ENCODE measurements at regions not wholly inside any gene's neighbourhood (a gene's known extent, or its start where the extent isn't known, plus 50 kb on each side); places are given as distances from the start of the nearest gene placed in this dataset.

DNA sequence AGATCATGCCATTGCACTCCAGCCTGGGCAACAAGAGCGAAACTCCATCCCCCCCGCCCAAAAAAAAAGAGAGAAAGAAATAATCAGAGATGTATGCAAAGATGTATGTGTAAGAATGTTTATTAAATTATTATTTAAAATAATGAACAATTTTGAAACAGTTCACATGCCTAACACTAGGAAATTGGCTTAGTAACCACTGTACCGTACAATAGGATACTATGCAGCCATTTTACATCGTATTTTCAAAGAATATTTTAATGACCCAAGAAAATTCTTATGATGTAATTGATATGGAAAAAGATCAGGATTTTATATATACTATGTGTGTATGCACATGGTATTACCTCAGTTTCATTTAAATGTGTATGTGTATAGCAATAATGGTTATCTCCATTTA is 190.5 kb downstream of the ZFP36L2 start (continued):
- TF ChIP-seq SMC3 (IDR thresholded peaks at IDR 0.05; ENCODE audit: borderline replicate concordance, low read length) (no peak), SUPT20H (IDR thresholded peaks at IDR 0.05; ENCODE audit: borderline replicate concordance, control insufficient read depth, low read depth, low read length) (no peak)

DNA sequence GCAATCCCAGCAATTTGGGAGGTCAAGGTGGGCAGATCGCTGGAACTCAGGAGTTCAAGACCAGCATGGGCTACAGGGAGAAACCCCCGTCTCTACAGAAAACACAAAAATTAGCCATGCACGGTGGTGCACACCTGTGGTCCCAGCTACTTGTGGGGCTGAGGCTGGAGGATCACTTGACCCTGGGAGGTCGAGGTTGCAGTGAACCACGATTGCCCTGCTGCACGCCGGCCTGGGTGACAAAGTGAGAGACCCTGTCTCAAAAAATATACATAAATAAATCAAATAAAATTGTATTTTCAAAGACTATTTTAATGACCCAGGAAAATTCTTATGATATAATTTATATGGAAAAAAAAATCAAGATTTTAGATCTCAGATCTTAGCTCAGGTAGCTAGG is 191.5 kb downstream of the ZFP36L2 start:
- H3K79me2 ChIP-seq (ENCODE audit: control insufficient read depth, insufficient read depth, low read length) = no peaks in the 10 kb centered on the region
- H3K9me3 ChIP-seq (replicated peaks; ENCODE audit: control insufficient read depth, insufficient read depth, low read length) = no peaks in the 10 kb centered on the region
- in situ Hi-C loops (cut with MboI) (no loop called here), intact Hi-C loops (cut with micrococcal nuclease; ENCODE audit: unreplicated experiment) (no loop called here)
- no peaks in the 10 kb centered on the region for H4K20me1 ChIP-seq (ENCODE audit: control insufficient read depth, insufficient read depth)
- no peak overlapping the region for H3K4me2 ChIP-seq (ENCODE audit: control insufficient read depth, insufficient read depth)
- H2AFZ ChIP-seq (ENCODE audit: control insufficient read depth, low read depth, low read length) = no peak overlapping the region
- ATAC-seq (no peak), DNase-seq (ENCODE audit: low read depth, low spot score) (no peak), FAIRE-seq (no peak)
- no peaks in the 10 kb centered on the region for H3K4me1 ChIP-seq (ENCODE audit: control insufficient read depth, insufficient read depth, low read length)
- no TSS peak for BruUV-seq (replicated peaks)
- ChIA-PET SMC1A (ENCODE audit: uncharacterized antibody, unreplicated experiment) (no interaction called here), POLR2A (no interaction called here), CTCF (no interaction called here), RAD21 (ENCODE audit: unreplicated experiment) (no interaction called here)
- no peaks in the 10 kb centered on the region; a peak in 1 of 4 replicates for H3K27me3 ChIP-seq (replicated peaks in 1 of 2; ENCODE audit: control insufficient read depth in 2 of 2, insufficient read depth in 2 of 2, low read length in 1 of 2)
- no peaks in the 10 kb centered on the region for H3K36me3 ChIP-seq (ENCODE audit: control insufficient read depth in 2 of 2, insufficient read depth in 2 of 2, low read length in 1 of 2)
- no peak overlapping the region for H3K27ac ChIP-seq (ENCODE audit: control insufficient read depth, insufficient read depth)
- H3K9ac ChIP-seq (ENCODE audit: control insufficient read depth, insufficient read depth, low read length) = no peak overlapping the region
- WGBS (ENCODE audit: insufficient coverage, insufficient replicate concordance, low lambda C conversion rate, missing lambda C conversion rate) = 24% methylated on average over 7 of the region's 7 CpGs
- H3K4me3 ChIP-seq = no peak overlapping the region
- TF ChIP-seq DPF2 (IDR thresholded peaks at IDR 0.05) (no peak), CHD1 (IDR thresholded peaks at IDR 0.05; ENCODE audit: low read depth, low read length) (no peak), NR2F1 (conservative IDR thresholded peaks at IDR 0.05) (no peak), YY1 (IDR thresholded peaks at IDR 0.05; ENCODE audit: low read depth, low read length) (no peak), ZNF384 (IDR thresholded peaks at IDR 0.05; ENCODE audit: borderline replicate concordance, low read depth, low read length) (no peak), TCF7 (IDR thresholded peaks at IDR 0.05; ENCODE audit: borderline replicate concordance) (no peak), EZH2 (IDR thresholded peaks at IDR 0.05; ENCODE audit: borderline replicate concordance, control insufficient read depth, low read depth, low read length) (no peak), SP1 (IDR thresholded peaks at IDR 0.05; ENCODE audit: low read depth, low read length) (no peak), BRCA1 (IDR thresholded peaks at IDR 0.05; ENCODE audit: low read depth, low read length) (no peak), RELA (IDR thresholded peaks at IDR 0.05; ENCODE audit: borderline replicate concordance, partially characterized antibody) (no peak)
- TF ChIP-seq, protein P1, sequence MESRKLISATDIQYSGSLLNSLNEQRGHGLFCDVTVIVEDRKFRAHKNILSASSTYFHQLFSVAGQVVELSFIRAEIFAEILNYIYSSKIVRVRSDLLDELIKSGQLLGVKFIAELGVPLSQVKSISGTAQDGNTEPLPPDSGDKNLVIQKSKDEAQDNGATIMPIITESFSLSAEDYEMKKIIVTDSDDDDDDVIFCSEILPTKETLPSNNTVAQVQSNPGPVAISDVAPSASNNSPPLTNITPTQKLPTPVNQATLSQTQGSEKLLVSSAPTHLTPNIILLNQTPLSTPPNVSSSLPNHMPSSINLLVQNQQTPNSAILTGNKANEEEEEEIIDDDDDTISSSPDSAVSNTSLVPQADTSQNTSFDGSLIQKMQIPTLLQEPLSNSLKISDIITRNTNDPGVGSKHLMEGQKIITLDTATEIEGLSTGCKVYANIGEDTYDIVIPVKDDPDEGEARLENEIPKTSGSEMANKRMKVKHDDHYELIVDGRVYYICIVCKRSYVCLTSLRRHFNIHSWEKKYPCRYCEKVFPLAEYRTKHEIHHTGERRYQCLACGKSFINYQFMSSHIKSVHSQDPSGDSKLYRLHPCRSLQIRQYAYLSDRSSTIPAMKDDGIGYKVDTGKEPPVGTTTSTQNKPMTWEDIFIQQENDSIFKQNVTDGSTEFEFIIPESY (IDR thresholded peaks at IDR 0.05) = no peak
- TF ChIP-seq, protein P2, sequence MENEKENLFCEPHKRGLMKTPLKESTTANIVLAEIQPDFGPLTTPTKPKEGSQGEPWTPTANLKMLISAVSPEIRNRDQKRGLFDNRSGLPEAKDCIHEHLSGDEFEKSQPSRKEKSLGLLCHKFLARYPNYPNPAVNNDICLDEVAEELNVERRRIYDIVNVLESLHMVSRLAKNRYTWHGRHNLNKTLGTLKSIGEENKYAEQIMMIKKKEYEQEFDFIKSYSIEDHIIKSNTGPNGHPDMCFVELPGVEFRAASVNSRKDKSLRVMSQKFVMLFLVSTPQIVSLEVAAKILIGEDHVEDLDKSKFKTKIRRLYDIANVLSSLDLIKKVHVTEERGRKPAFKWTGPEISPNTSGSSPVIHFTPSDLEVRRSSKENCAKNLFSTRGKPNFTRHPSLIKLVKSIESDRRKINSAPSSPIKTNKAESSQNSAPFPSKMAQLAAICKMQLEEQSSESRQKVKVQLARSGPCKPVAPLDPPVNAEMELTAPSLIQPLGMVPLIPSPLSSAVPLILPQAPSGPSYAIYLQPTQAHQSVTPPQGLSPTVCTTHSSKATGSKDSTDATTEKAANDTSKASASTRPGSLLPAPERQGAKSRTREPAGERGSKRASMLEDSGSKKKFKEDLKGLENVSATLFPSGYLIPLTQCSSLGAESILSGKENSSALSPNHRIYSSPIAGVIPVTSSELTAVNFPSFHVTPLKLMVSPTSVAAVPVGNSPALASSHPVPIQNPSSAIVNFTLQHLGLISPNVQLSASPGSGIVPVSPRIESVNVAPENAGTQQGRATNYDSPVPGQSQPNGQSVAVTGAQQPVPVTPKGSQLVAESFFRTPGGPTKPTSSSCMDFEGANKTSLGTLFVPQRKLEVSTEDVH (IDR thresholded peaks at IDR 0.05; ENCODE audit: low read depth, partially characterized antibody) = no peak
- TF ChIP-seq, protein P3, sequence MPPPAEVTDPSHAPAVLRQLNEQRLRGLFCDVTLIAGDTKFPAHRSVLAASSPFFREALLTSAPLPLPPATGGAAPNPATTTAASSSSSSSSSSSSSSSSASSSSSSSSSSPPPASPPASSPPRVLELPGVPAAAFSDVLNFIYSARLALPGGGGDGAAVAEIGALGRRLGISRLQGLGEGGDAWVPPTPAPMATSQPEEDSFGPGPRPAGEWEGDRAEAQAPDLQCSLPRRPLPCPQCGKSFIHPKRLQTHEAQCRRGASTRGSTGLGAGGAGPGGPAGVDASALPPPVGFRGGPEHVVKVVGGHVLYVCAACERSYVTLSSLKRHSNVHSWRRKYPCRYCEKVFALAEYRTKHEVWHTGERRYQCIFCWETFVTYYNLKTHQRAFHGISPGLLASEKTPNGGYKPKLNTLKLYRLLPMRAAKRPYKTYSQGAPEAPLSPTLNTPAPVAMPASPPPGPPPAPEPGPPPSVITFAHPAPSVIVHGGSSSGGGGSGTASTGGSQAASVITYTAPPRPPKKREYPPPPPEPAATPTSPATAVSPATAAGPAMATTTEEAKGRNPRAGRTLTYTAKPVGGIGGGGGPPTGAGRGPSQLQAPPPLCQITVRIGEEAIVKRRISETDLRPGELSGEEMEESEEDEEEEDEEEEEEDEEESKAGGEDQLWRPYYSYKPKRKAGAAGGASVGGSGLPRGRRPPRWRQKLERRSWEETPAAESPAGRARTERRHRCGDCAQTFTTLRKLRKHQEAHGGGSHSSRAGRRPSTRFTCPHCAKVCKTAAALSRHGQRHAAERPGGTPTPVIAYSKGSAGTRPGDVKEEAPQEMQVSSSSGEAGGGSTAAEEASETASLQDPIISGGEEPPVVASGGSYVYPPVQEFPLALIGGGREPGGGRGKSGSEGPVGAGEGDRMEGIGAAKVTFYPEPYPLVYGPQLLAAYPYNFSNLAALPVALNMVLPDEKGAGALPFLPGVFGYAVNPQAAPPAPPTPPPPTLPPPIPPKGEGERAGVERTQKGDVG (CRISPR knock-in tag; IDR thresholded peaks at IDR 0.05) = no peak
